Right renal pelvis (tissue), 4 donors: ENCODE measurements at regions not wholly inside any gene's neighbourhood (a gene's known extent, or its start where the extent isn't known, plus 50 kb on each side); places are given as distances from the start of the nearest gene placed in this dataset.
"Not testable (repeated sequence)": the region's sequence is repeated elsewhere in the genome, so short reads cannot be mapped to it uniquely, and the experiment has no call there.

Experiments
- DNase-seq, 4 donors: peaks; one replicate each; pipeline ENCODE4 v3.0.0-alpha.2; 2013; ENCODE audit warnings: low read depth in 4 of 4, low spot score in 3 of 4, missing footprints in 1 of 4

DNA sequence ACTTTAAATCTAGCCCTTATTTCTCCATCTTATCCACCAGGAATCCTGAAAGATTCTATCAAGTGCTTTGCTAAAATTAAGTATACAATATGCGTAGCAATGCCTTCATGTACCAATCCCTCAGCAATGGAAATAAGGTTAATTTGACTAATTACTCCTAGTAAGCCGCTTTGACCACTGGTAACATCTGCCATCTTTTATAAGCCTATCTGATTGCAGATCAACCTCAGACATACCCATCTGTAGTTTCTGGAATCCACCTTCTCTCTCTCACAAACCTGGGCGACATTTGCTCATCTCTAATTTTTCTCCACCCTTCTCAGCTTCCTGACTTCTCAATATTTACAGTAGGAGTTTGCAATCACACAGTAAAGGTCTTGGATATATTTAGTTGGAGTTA is 138.8 kb upstream of the CRHR1 start:
- DNase-seq = no peak

DNA sequence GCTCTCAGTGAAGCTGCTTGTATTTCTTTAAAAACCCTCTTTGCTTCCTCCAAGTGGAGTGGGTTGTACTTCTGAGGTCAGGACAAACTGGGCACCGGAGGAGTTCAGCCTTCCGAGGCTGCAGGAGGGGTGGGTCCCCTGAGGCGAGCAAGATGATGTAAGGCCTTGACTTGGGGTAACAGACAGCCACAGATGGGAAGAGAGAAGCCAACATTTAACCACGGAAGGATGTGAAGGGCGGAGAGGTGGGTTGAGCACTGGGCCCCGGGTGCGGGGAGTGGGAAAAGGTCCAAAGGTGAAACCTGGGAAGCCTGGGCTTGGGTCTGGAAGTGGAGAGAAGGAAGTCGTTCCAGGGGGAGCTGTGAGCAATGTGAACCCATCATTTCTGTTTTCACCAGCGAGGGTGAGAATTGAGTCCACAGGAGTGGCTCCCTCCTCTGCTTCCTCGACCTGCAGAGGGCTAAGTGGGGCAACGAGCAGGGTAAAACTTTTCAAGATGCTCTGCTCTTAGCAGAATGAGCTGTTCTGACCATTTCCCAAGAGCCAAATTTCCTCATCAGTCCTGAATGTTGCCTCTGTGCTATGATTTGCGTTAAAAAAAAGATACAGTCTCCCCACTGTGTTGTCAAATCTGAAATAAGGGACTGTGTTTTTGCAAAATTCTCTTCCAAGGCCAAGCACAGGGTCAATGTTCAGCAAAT is 137.7 kb upstream of the CRHR1 start:
- DNase-seq = no peak

DNA sequence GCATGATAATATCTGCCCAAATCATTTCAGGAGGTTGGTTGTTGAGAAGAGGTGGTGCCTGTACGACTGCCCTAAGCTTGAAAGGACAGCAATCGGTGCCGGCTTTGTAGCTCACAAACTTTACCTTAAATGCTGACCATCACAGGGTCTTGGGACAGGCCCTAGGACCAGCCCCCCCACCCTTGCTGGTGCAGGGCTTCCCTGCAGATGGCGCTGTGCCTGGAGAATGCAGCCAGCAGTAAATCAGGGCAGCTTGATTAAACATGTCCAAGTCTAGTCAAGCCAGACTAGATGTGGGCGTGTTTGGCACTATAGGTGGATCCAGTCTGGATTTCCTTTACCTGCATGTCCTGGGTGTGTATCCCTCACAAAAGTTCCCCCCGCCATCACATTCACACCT is 135.5 kb upstream of the CRHR1 start:
- DNase-seq = no peak

DNA sequence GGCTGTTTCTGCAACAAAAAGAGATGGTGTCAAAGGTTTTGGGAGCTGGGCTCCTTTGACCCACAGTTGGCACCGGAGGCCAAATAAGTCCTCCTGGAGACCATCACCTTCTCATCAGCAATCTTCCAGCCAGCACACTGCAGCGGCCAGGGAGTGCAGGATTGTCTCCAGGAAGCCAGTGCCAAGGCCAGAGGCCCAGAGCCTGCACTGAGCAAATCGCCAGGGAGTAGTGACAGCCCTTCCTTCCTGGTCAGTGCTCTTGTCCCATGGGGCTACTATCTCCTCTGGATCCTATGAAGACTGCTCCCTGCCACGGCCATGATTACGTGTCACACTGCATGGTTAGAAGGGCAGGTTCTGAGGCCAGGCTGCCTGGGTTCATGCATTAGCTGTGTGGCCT is 134.3 kb upstream of the CRHR1 start:
- DNase-seq = no peak

DNA sequence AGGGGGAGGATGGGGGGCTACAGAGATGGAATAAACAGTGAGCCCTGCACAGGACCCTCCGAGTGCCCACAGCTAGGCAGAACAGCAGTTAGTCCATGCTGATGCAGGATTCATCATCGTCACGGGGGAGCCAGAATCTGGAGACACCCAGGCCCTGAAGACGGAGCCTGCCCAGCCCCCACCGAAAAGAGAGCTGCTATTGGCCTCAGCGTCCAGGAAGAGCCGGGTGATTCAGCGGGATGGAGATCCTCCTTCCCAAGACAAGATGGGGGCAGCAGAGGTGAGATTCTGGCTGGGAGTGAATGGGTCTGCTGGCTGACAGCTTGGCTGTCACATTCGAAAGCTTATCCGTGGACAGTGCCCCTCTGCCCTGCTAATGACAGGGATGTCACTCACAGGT is 133.6 kb upstream of the CRHR1 start:
- DNase-seq = no peak

DNA sequence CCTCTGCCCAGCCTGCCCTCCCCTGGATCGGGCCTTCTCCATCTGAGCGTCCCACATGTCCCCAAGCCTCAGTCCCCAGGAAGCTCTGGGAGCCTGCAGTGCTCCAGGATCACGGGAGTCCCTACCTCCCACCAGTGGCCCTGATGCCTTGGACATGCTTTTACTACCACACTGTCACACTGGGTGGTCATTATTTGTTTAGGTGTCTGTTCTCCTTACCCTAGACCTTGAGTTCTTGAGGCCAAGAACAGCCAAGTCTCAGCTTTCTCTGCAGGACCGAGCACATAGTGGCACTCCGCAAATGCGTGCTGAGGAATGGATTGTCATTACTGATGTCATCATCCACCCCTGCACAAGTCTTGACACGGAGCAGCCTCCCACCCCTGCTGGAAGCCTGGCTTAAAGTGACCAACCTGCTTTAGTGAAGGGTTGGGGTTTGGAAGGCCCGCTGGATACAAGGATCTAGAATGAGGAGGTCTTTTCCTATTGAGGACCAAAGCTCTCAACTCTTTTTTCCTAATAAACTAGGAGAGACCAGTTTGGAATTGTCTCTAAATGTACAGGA is 132.9 kb upstream of the CRHR1 start:
- no peak for DNase-seq

DNA sequence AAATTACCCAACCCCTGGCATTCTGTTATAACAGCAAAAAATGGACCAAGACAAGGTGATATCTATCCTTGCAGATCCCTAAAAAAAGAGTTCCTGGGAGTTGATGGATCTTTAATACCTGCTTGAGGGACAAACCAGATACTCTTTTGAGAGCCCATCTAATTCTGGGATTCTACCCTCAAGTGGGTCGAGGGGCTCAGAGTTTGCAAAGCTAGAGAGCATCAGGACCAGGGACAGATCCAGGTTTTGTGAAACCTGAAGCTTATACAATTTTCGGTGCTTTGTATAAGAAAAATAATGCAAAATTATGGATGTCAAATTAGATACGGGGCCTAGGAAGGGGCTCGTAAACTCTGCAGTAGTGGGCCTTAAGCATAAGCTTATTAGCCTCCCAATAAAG is 130.5 kb upstream of the CRHR1 start:
- no peak for DNase-seq

DNA sequence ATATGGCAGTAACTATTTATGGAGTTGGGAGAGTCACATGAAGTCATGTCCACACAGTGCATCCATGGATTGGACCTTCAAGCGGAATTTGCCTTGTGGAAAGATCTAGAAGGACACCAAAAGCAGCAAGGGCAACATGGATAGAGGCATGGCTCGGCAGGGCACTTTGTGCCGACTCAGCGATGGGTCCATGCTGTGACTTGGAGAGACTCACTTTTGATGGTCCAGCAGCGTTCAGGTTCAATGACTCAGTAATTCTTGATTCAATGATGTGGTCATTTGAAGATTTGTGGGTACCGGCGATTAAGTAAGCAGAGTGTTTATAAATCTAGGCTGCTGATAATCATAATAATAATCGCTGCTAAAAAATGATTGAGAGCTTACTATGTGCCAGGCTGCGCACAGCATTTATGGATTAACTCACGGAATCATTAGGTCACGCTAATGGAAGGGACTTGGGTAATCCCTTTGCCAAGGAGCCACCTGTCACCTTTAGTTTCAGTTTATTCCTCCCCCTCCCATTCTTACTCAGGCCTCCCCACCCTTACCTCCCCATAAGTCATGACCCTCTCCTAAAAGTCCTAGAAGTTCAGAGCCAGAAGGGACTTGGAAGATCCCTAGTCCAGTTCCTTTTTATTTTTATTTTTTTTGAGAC is 127.5 kb upstream of the CRHR1 start:
- DNase-seq = no peak

DNA sequence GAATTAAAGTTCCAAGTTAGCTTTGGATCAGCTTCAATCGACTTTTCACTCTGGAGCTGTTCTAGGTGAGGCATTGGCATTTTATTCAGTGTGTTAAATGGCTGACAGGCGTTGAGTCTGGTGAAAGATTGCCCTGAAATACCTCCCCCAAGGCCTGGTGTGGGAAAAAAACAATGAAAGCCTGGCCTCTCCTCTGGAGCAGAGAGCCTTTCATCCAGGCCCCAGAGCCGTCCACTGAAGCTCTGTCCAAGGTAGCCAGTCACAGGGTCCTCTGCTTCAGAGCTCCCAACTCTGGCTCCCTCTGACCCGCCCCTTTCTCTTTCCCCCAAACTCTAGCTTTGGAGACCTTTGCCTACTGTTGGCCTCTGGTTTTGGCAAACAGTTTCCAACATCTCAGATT is 123.6 kb upstream of the CRHR1 start:
- no peak for DNase-seq

DNA sequence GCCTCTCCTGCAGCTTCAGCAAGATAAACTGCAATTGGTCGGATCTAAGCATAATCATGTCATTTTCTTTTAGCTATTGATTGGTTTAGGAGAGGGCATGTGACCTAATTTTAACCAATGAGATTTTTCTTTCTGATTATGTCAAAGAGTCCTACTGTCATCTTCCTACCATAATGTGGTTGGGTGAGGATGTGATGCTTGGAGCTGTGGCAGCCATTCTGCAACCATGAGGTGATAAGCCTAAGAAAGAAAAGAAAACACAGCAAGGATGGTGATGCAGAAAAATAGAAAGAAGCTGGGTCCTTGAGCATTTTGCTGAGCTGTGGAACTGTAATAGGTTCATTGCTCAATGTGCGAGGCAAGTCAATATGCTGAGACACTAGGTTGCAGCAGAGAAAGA is 121.7 kb upstream of the CRHR1 start:
- DNase-seq = no peak

DNA sequence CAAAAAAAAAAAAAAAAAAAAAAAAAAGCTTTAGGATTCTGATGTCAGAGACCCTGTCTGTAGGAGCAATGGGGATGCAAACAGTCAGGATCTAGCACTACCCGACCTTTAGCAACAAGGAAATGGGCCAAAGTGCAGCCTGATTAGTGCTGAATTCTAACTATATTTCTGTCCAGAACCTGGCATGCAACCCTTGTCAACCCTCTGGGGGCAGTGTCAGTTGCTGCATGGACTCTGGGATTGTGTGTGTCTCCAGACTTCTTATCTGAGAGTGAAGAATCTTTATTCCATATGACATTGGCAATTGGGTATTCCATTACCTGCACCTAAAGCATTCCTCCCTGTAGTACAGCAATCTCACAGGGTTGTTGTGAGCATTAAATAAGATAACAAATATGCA is 120.3 kb upstream of the CRHR1 start:
- no peak for DNase-seq

DNA sequence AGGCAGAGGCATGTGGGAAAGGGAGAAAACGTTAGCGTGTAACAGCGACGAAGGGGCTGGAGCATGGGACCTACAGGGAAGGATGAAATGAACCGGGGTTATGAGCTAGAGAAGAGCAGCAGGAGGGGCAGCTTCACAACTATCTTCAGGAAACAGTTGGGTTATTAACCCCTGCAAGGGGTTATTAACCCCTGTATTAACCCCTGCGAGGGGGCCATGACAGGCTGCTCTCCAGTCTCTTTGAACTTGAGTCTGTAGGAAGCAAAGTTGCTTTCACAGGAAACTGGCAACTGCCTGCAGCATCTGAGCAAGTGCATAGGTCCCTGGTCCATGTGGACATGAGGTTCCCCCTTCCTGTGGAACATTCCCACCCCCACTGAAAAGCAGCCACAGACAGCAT is 119.2 kb upstream of the CRHR1 start:
- no peak for DNase-seq

DNA sequence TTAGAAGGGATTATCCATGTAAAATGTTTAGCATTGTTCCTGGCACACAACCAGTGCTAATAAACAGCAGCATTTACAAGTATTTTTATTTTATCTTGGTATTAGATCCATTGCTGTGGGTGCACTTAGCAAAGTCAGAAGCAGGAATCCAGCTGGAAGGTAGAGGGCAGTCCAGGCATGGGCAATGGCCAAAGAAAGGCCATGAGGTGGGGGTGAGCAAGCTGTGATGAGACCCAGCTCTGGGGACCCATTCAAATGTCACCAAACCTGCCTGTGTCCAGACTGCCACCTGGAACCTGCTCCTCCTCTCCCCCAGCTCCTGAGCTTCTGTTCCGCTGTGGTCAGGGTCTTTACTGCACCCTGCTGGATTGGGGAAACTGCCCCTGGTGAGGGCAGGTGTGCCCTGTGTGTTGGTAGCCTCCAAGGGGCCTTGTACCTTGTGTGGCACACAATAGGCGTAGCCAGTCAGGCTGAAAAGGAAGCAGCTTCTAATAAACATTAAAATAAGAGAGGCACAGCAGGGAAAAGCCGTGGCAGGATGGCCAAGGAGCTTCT is 118.0 kb upstream of the CRHR1 start:
- no peak for DNase-seq

DNA sequence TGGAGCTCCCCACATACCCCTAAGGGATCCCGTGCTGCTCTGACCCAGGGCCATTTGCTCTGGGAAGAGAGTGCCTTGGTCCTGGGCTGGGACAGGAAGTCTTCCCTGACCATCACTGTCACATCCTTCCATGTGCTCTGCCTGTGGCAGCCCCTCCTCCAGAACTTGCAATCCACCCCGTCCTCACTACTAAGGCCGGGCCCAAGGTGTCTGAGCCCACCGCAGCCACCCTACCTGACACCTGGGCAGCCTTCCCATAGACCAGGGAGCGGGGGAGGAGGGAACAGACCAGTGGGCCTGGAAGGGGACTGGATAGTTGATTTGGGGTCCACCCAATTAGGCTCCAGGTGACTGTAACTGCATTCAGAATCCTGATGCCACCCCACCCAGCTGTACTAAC is 117.5 kb upstream of the CRHR1 start:
- no peak for DNase-seq

DNA sequence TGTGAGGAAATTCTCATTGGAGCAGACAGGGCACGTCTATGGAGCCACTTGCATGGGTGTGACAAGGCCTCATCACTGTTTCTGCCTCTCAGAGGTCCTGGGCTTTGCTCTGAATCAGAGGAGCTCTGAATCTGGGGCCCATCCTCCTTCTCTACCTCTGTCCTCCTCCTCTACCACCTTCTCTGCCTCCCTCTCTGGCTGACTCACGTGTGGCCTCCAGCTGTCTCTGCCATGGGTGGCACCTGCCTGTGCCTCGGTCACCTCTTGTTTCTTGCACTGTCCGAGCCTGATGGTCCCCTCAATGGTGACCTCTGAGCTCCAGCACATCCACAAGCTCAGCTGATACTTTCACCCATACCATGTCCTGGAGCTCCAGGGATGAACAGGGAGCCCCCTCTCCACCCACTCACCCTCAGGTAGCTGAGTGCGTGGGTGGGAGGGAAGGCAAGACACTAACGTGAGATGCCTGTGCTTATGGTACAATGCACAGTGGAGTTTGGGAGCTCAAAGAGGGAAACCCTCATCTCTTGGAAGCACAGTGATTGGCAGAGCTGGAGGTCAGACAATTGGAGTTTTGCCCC is 116.4 kb upstream of the CRHR1 start:
- DNase-seq = no peak

DNA sequence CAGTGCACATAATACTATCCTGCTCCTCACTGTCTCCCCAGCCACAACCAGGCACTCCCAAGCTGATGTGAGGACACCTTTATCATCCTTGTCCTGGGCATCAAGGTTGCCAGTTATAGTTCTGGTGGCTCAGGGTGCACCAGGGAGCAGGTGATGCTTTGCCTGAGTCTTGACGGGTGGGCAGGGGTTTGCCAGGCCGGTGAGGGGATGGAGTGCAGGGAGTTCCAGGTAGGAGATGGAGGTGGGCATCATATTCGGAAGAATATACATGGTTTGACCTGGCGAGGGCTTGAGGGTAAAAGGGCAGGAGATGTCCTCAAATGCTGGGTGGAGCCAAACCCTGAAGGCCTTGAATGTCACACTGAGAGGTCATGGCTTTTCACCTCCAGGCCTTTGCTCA is 115.8 kb upstream of the CRHR1 start:
- no peak for DNase-seq

DNA sequence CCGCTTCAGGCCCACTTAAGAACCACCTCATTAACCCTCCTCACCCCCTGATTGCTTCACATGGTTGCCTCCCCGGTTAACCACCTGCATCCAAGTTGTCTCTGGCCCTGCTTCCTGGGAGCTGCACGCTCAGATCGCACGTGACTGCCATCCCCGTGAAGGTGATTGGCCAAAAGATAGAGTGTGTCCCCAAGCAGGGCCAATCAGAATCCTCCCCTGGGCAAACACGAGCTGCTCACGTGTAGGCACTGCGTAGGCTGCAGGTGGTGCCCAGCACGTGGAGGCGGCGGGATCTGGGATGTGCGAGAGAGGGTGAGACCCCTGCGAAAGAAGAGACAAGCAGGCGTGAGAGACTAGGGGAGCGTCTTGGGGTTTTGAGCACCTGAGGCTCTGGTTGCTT is 111.8 kb upstream of the CRHR1 start:
- DNase-seq = no peak

DNA sequence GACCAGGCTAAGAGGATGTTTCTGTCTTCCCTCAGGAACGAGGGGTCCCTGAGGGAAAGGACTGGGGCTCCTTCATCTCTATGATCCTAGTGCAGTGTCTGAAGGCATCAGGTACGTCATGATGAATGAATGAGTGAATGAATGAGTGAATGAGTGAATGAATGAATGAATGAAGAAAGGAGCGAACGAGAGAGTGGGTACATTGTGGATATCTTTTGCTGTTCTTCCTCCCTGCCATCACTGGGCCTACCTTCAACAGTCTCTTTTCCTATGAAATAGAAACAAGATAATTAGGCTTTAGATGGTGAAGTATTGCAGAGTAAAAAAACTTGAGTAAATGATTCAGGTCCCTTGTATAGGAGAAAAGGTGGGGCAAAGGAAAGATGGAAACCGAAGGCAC is 111.3 kb upstream of the CRHR1 start:
- DNase-seq = no peak

DNA sequence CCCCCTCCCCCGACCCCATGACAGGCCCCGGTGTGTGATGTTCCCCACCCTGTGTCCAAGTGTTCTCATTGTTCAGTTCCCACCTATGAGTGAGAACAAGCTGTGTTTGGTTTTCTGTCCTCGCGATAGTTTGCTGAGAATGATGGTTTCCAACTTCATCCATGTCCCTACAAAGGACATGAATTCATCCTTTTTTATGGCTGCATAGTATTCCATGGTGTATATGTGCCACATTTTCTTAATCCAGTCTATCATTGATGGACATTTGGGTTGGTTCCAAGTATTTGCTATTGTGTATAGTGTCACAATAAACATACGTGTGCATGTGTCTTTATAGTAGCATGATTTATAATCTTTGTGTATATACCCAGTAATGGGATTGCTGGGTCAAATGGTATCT is 110.4 kb upstream of the CRHR1 start:
- DNase-seq = not testable (repeated sequence)

DNA sequence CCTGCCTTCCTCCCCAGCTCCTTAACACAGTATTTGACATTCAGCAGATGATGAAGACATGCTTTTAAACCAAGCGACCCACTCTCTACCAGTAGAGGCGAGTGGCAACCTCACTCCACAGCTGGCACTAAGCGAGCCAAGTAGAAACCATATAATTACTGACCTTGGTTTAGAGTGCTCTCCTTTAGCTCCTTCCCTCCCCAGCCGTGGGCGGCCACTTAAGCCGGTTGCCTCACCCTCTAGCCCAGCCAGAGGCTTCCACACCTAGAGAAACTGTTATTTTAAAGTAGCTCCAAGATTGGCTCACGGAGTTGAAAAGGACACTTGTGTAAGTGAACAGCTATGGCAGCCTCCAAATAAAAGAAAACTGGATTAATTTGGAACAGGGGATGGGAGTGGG is 109.1 kb upstream of the CRHR1 start:
- no peak for DNase-seq

DNA sequence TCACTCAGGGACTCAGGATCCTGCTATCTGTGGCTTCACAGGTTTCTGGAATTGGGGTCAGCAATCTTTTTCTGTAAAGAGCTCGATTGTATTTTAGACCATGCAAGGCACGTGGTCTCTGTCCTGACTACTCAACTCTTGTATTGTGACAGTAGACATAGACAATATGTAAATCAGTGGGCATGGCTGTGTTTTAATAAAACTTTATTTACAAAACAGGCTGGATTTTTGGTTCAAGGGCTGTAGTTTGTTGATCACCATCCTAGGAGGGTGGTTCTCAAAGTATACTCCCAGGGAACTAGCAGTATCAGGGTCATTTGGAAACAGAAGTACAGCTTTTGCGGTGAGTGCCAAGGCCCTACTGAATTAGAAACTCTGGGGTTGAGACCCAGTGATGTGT is 108.2 kb upstream of the CRHR1 start:
- DNase-seq = no peak

DNA sequence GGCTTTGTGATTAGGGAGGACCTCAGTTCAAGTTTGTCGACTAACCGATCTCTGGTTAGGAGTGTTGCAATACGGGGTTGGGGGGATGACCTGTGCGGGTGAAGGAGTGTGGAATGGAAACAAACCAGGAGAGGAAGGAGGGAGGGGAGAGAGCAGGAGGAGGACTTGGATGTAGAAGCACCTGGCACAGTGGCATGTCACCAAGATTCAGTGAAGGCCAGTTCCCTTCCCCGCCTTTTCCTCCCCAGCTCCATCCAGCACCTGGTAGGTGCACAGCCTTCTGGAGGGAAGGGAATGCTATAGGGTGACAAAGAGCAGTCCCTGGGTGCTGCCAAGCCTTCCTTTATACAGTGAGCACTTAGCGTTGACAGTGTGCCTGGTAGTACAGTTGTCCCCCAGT is 107.4 kb upstream of the CRHR1 start:
- no peak for DNase-seq
